Heart left ventricle (tissue), 16 donors: ENCODE measurements at regions not wholly inside any gene's neighbourhood (a gene's known extent, or its start where the extent isn't known, plus 50 kb on each side); places are given as distances from the start of the nearest gene placed in this dataset.

Source experiments
- ATAC-seq, 4 donors: fragments of 200-7000 bp; cut with Tn5 transposase; one replicate each; pipeline ENCODE4 v1.9.1; 2020 to 2022; ENCODE audit warnings: moderate library complexity in 4 of 4, mild to moderate bottlenecking in 3 of 4, moderate number of reproducible peaks in 1 of 4
- DNase-seq, 5 donors: peaks; one replicate each; pipeline ENCODE4 v3.0.0-alpha.2; 2020
- H3K27ac ChIP-seq, 12 donors: fragments of 200-600 bp; sonication (generic) in 4 of 12; one replicate each; pipeline versions ENCODE4 v1.5.0 to v1.8.0; 2016 to 2022; ENCODE audit warnings: mild to moderate bottlenecking in 2 of 12
- H3K27me3 ChIP-seq, 9 donors: fragments of 200-600 bp; sonication (generic) in 2 of 9; one replicate each; pipeline versions ENCODE4 v1.5.1 to v1.8.0; 2016 to 2022; ENCODE audit warnings: mild to moderate bottlenecking in 3 of 9
- H3K36me3 ChIP-seq, 9 donors: fragments of 200-600 bp; sonication (generic) in 2 of 9; one replicate each; pipeline versions ENCODE4 v1.5.0 to v1.8.0; 2018 to 2022; ENCODE audit warnings: mild to moderate bottlenecking in 2 of 9
- H3K4me1 ChIP-seq, 12 donors: fragments of 200-600 bp; sonication (generic) in 4 of 12; one replicate each; pipeline versions ENCODE4 v1.5.0 to v1.8.0; 2016 to 2022; ENCODE audit warnings: mild to moderate bottlenecking in 3 of 12
- H3K4me3 ChIP-seq, 12 donors: fragments of 200-600 bp; sonication (generic) in 4 of 12; one replicate each; pipeline versions ENCODE4 v1.5.0 to v1.8.0; 2017 to 2022; ENCODE audit warnings: mild to moderate bottlenecking in 9 of 12, moderate library complexity in 4 of 12
- H3K9me3 ChIP-seq, 12 donors: fragments of 200-600 bp; sonication (generic) in 4 of 12; one replicate each; pipeline versions ENCODE4 v1.5.0 to v1.8.0; 2016 to 2022; ENCODE audit warnings: mild to moderate bottlenecking in 1 of 12
- POLR2A ChIP-seq, 2 donors: fragments of 450-650 bp; IDR thresholded peaks; one replicate each; pipeline ENCODE4 v1.6.1; 2017; ENCODE audit warnings: antibody characterized with exemption in 2 of 2, mild to moderate bottlenecking in 2 of 2, moderate library complexity in 2 of 2
- WGBS, 4 donors: extraction: QIAGEN DNeasy Blood & Tissue Kit in 2 of 4; methylation state at CpG; one replicate each; pipeline versions ENCODE4 v1.1.5 to v1.1.7; 2013 to 2018; 5-methylcytosine and 5-hydroxymethylcytosine counted together
- intact Hi-C, 10 donors: fragments of 100-400 bp; cut with DNase I; formaldehyde crosslinking; loops; one replicate each; pipeline versions ENCODE4 v1.11.1 to v1.14.2; 2022
- TF ChIP-seq, protein P1 (sequence below), 12 donors: fragments of 200-600 bp; sonication (generic) in 4 of 12; IDR thresholded peaks; one replicate each; pipeline versions ENCODE4 v1.5.0 to v1.8.0; 2018 to 2022; ENCODE audit warnings: antibody characterized with exemption in 12 of 12, mild to moderate bottlenecking in 5 of 12
- donor health status: ischemic (EF 13 %, LVEDD 7.1; RV severe dilation, severe dysfunction).
- donor health status: healthy with polysubstance abuse.
- donor health status: DM: no; HTN: yes; CAD: no.
- donor health status: DM: no; HTN: no; CAD: no.
- donor health status: ischemic (EF 25% LVEDD 6.9; RV normal size, moderate dysfunction).
- donor health status: ischemic (EF 25% LVEDD 5.7; RV mildly dilated, moderate dysfunction).
- donor health status: healthy.
- donor health status: DM: yes; HTN: yes; CAD: no.
- donor health status: ischemic (EF 35%, LVEDD 5.7; RV mildly dilated, moderate dysfunction).
- donor health status: nonischemic (EF 11% LVEDD 7.7; RV severe dilation, severe dysfunction).
- donor health status: DM: yes; HTN: yes; CAD: no.
- donor health status: PGD.
- donor health status: ischemic (EF 29% LVEDD 5.4; RV normal size, mild dysfunction).
- donor health status: nonischemic (EF 23%, LVEDD 6.1; RV moderate dilation, normal function).

DNA sequence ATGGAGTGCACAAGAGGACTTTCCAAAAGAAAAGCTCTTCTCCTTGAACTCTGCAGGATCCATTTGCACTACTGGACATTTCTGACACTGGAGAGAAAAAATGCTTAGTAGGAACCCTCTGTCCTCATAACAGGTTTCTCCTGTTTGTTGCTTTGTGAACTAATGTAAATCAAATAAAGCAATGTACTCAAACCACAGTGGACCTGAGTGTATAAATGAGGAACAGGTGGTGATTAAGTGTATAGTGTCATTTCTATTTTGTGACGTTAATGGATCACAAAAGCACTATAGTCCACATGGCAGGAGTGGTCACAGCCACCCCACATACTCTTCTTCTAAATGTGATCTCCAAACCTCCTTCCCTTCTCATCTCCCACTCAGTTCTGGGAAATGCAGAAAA lies 268.4 kb upstream of the DUSP10 start:
- 78 to 93% (median 89%) methylated on average over 1 of the region's 1 CpG for WGBS, 4 donors
- no peaks in the 10 kb centered on the region for H3K27me3 ChIP-seq
- intact Hi-C loops, result loop anchor here in 3 of 10 donors (5.0 to 10.0 kb wide), 2 partner anchors 266 to 473 kb away; partner anchors contain the start of gene DUSP10 (in 2 of the 3)
- TF ChIP-seq POLR2A (IDR thresholded peaks at IDR 0.05), result no peak
- TF ChIP-seq, protein P1, sequence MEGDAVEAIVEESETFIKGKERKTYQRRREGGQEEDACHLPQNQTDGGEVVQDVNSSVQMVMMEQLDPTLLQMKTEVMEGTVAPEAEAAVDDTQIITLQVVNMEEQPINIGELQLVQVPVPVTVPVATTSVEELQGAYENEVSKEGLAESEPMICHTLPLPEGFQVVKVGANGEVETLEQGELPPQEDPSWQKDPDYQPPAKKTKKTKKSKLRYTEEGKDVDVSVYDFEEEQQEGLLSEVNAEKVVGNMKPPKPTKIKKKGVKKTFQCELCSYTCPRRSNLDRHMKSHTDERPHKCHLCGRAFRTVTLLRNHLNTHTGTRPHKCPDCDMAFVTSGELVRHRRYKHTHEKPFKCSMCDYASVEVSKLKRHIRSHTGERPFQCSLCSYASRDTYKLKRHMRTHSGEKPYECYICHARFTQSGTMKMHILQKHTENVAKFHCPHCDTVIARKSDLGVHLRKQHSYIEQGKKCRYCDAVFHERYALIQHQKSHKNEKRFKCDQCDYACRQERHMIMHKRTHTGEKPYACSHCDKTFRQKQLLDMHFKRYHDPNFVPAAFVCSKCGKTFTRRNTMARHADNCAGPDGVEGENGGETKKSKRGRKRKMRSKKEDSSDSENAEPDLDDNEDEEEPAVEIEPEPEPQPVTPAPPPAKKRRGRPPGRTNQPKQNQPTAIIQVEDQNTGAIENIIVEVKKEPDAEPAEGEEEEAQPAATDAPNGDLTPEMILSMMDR (IDR thresholded peaks at IDR 0.05), result no peak
- no peak overlapping the region for H3K4me3 ChIP-seq
- no peaks in the 10 kb centered on the region for H3K9me3 ChIP-seq
- H3K27ac ChIP-seq, result no peak overlapping the region
- no peaks in the 10 kb centered on the region for H3K4me1 ChIP-seq
- no peaks in the 10 kb centered on the region for H3K36me3 ChIP-seq
- DNase-seq (no peak), ATAC-seq (no peak)

DNA sequence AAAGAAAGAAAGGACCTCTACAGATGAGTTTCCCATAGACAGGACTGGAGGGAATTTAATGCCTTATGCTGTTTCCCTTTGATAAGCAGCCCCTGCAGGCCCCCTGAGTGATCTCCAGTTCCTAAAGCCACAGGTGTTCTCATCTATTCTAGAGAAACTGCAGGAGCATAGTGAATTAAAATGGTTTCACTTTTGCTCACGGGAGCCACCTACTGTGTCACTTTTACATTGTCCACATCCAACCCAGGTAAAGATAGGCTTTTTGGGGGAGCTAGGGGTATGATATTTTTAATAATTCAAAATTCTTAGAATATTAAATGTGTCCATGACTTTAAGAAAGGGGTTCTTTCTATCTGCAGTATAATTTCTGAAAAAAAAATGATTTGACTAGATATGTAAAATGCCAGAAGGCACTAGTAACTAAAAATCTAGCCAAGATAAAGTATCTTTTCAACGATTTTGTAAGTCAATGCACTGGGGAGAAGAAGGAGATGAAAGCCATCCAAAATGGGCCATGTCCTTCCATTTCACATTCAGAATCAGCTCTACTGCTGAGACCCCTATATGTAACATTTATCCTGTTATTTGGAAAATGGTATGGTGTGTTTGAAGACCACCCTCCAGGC lies 267.3 kb upstream of the DUSP10 start:
- intact Hi-C loops, result loop anchor here in 1 of 10 donors (10.0 kb wide), 1 partner anchor 464 kb away; no protein-coding TSS in a partner anchor
- Histone ChIP-seq H3K27ac (no peak overlapping the region), H3K36me3 (no peaks in the 10 kb centered on the region), H3K4me1 (no peaks in the 10 kb centered on the region), H3K9me3 (no peaks in the 10 kb centered on the region), H3K27me3 (no peaks in the 10 kb centered on the region), H3K4me3 (no peak overlapping the region)
- TF ChIP-seq, protein P1 (IDR thresholded peaks at IDR 0.05), result peak in 10 of 12 donors; percentile 15 to 53 (median 40)
- no peak for TF ChIP-seq POLR2A (IDR thresholded peaks at IDR 0.05)
- 26 to 34% (median 33%) methylated on average over 2 of the region's 2 CpGs for WGBS, 4 donors
- DNase-seq (no peak), ATAC-seq (peak in 1 of 4 donors; percentile 57)

DNA sequence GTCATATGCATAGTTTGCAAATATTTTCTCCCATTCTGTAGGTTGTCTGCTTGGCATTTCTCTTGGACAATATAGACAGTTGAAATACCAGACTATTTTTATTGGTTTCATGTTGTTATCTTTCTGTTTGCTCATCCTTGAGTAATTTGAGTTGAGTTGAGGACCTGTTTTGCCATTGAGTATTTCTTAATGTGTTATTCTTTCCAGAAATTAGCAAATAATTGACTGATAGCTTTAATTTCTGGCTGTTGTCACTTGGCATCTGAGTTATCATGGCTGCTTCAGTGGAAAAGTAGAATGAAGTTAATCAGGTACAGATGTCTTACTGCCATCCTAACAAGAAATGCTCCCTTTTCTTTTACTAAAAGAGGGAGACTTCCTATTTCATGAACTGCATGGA lies 264.8 kb upstream of the DUSP10 start:
- DNase-seq (no peak), ATAC-seq (no peak)
- Histone ChIP-seq H3K27ac (no peak overlapping the region), H3K9me3 (no peaks in the 10 kb centered on the region), H3K4me3 (no peak overlapping the region), H3K36me3 (no peaks in the 10 kb centered on the region), H3K4me1 (no peaks in the 10 kb centered on the region), H3K27me3 (no peaks in the 10 kb centered on the region)
- TF ChIP-seq, protein P1 (IDR thresholded peaks at IDR 0.05), result no peak
- TF ChIP-seq POLR2A (IDR thresholded peaks at IDR 0.05), result no peak
- intact Hi-C loops, result loop anchor here in 1 of 10 donors (10.0 kb wide), 1 partner anchor 462 kb away; no protein-coding TSS in a partner anchor

DNA sequence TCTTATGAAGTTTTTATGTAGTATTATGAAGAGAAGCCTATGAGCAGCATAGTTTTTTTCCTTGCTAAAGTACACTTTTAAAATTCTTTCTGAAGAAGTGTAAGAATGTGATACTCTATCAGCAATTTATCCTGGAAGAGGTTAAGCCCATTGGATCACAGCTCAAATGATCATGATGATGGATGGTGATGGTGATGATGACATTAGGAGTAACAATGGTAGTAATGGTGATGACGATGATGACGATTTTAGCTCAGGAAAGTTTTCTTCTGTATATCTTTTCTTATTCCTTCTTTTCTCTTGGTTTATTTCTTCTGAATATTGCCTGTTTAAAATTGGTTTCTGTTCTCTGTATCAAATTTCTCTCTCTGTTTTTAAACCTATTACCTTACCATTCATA lies 262.9 kb upstream of the DUSP10 start:
- ATAC-seq (no peak), DNase-seq (no peak)
- no peak overlapping the region for H3K4me3 ChIP-seq
- TF ChIP-seq POLR2A (IDR thresholded peaks at IDR 0.05), result no peak
- TF ChIP-seq, protein P1 (IDR thresholded peaks at IDR 0.05), result no peak
- intact Hi-C loops, result loop anchor here in 2 of 10 donors (5.0 to 10.0 kb wide), 2 partner anchors 163 to 460 kb away; no protein-coding TSS in a partner anchor
- H3K27ac ChIP-seq, result no peak overlapping the region
- H3K4me1 ChIP-seq, result no peaks in the 10 kb centered on the region
- H3K9me3 ChIP-seq, result no peaks in the 10 kb centered on the region
- 78 to 88% (median 82%) methylated on average over 2 of the region's 2 CpGs for WGBS, 4 donors
- H3K36me3 ChIP-seq, result no peaks in the 10 kb centered on the region
- H3K27me3 ChIP-seq, result no peaks in the 10 kb centered on the region
